HepG2 (cell line): ENCODE measurements at regions not wholly inside any gene's neighbourhood (a gene's known extent, or its start where the extent isn't known, plus 50 kb on each side); places are given as distances from the start of the nearest gene placed in this dataset.

ENCODE experiments used
- ATAC-seq: fragments of 200-7000 bp; cut with Tn5 transposase; 3 replicates; pipeline ENCODE4 v1.9.1; 2020; ENCODE audit warnings: mild to moderate bottlenecking, moderate library complexity
- BruUV-seq: library from RNA; stranded (reverse); fragments of 400-500 nt; replicated peaks from 2 replicates; lab custom pipeline; 2021; lab: Mats Ljungman, UMichigan
- CTCF ChIA-PET: fragments of 300-600 bp; formaldehyde crosslinking; extraction: SDS; loops from one replicate; lab custom pipeline; 2021; ENCODE audit warnings: low total read pairs, inconsistent platforms, low intra/inter-chr PET ratio; lab: Yijun Ruan, JAX
- POLR2A ChIA-PET: fragments of 350-600 bp; sonication (Branson Sonifier 250); formaldehyde crosslinking; loops from one replicate; lab custom pipeline; 2020; ENCODE audit warnings: antibody characterized with exemption, inconsistent platforms; lab: Yijun Ruan, JAX
- DNase-seq: peaks from one replicate; pipeline ENCODE4 v3.0.0-alpha.2; 2015; ENCODE audit warnings: low spot score
- FAIRE-seq: peaks from 3 replicates; lab custom pipeline; 2011; peaks lifted over from hg19 to GRCh38; lab: Jason Lieb, UNC
- H2AFZ ChIP-seq: one replicate; pipeline ENCODE4 v1.6.1; 2011; ENCODE audit warnings: low read length, inconsistent platforms
- H3K27ac ChIP-seq: fragments of 300-600 bp; 3 replicates; pipeline ENCODE4 v1.8.0; 2011; ENCODE audit warnings: mixed run types, mild to moderate bottlenecking, mixed read lengths, low read length, inconsistent platforms; ENCODE audit not compliant: insufficient read depth; ENCODE audit errors: extremely low read length
- H3K27me3 ChIP-seq, 2 experiments: fragments of 200-600 bp in 1 of 2; 2 replicates in 1 of 2; 3 replicates in 1 of 2; pipeline versions ENCODE4 v1.6.0 to v1.8.0; 2011; ENCODE audit warnings: low read length in 2 of 2, mild to moderate bottlenecking in 2 of 2, moderate library complexity in 2 of 2, inconsistent platforms in 1 of 2; ENCODE audit not compliant: insufficient read depth in 2 of 2, control insufficient read depth in 1 of 2
- H3K36me3 ChIP-seq, 2 experiments: fragments of 200-600 bp in 1 of 2; replicated peaks in 1 of 2; 2 replicates in 1 of 2; 3 replicates in 1 of 2; pipeline versions ENCODE4 v1.5.1 to v1.8.0; 2011; ENCODE audit warnings: low read length in 2 of 2, inconsistent platforms in 1 of 2; ENCODE audit not compliant: insufficient read depth in 2 of 2, control insufficient read depth in 1 of 2
- H3K4me1 ChIP-seq: 2 replicates; pipeline ENCODE4 v1.5.1; 2012; ENCODE audit warnings: low read length, inconsistent platforms; ENCODE audit not compliant: insufficient read depth
- H3K4me2 ChIP-seq: 2 replicates; pipeline ENCODE4 v1.6.0; 2011; ENCODE audit warnings: low read depth, low read length, inconsistent platforms
- H3K4me3 ChIP-seq, 3 experiments: fragments of 200-600 bp in 1 of 3; sonication (generic), shearing (Covaris generic) in 1 of 3; replicated peaks in 1 of 3; 2 replicates each; pipeline ENCODE4 v1.5.1; 2011 to 2016; ENCODE audit warnings: low read length in 3 of 3, inconsistent platforms in 2 of 3, low read depth in 2 of 3, mild to moderate bottlenecking in 2 of 3, control low read depth in 1 of 3, mixed read lengths in 1 of 3; ENCODE audit not compliant: insufficient read depth in 1 of 3
- H3K79me2 ChIP-seq: one replicate; pipeline ENCODE4 v1.6.1; 2011; ENCODE audit warnings: low read length, inconsistent platforms; ENCODE audit not compliant: insufficient read depth
- H3K9ac ChIP-seq: 2 replicates; pipeline ENCODE4 v1.6.0; 2011; ENCODE audit warnings: mild to moderate bottlenecking, low read depth, low read length, inconsistent platforms; ENCODE audit not compliant: insufficient read depth
- H3K9me3 ChIP-seq: 2 replicates; pipeline ENCODE4 v1.5.1; 2012; ENCODE audit warnings: mild to moderate bottlenecking, low read length
- H4K20me1 ChIP-seq: 2 replicates; pipeline ENCODE4 v1.6.0; 2011; ENCODE audit warnings: inconsistent platforms, mild to moderate bottlenecking, low read length, moderate library complexity; ENCODE audit not compliant: insufficient read depth
- BORCS8-MEF2B ChIP-seq: sonication (generic); formaldehyde crosslinking; IDR thresholded peaks from 2 replicates; pipeline ENCODE4 v1.8.0; 2022; ENCODE audit warnings: mild to moderate bottlenecking, missing genetic modification reagents
- DMAP1 ChIP-seq: IDR thresholded peaks from 2 replicates; pipeline ENCODE4 v1.6.1; 2016
- HNRNPK ChIP-seq: fragments of 200-400 bp; formaldehyde crosslinking; IDR thresholded peaks from 2 replicates; pipeline ENCODE4 v1.6.1; 2018; ENCODE audit warnings: low read length, low read depth, moderate library complexity, mild to moderate bottlenecking; ENCODE audit not compliant: poor library complexity, severe bottlenecking
- NCOA5 ChIP-seq: sonication (generic); formaldehyde crosslinking; IDR thresholded peaks from 2 replicates; pipeline ENCODE4 v1.4.0; 2020; ENCODE audit warnings: missing genetic modification reagents
- ZNF101 ChIP-seq: sonication (generic); formaldehyde crosslinking; IDR thresholded peaks from 2 replicates; pipeline ENCODE4 v1.4.0; 2020; ENCODE audit warnings: mild to moderate bottlenecking, low read depth, missing genetic modification reagents, borderline replicate concordance
- ZNF121 ChIP-seq: sonication (generic); formaldehyde crosslinking; IDR thresholded peaks from 2 replicates; pipeline ENCODE4 v1.5.0; 2020; ENCODE audit warnings: mild to moderate bottlenecking, missing genetic modification reagents
- ZNF44 ChIP-seq: sonication (generic); formaldehyde crosslinking; IDR thresholded peaks from 2 replicates; pipeline ENCODE4 v1.5.1; 2020; ENCODE audit warnings: mild to moderate bottlenecking, missing genetic modification reagents
- ZNF549 ChIP-seq: sonication (generic); formaldehyde crosslinking; IDR thresholded peaks from 2 replicates; pipeline ENCODE4 v1.5.0; 2020; ENCODE audit warnings: missing genetic modification reagents
- WGBS: methylation state at CpG from one replicate; pipeline ENCODE4 v1.1.6; 2017; ENCODE audit warnings: low lambda C conversion rate; 5-methylcytosine and 5-hydroxymethylcytosine counted together
- in situ Hi-C: cut with HindIII; loops from 2 replicates; pipeline ENCODE4 v1.10.0; 2017; ENCODE audit warnings: low pct_unique_long_range_greater_than_20kb; ENCODE audit not compliant: extremely low pct_ligation_motif_present
- intact Hi-C: fragments of 100-400 bp; cut with micrococcal nuclease; formaldehyde crosslinking; loops from one replicate; pipeline ENCODE4 v1.10.0; 2022; ENCODE audit not compliant: unreplicated experiment
- TF ChIP-seq, protein P1 (sequence below): sonication (generic); formaldehyde crosslinking; IDR thresholded peaks from 2 replicates; pipeline ENCODE4 v1.4.0; 2020; ENCODE audit warnings: missing genetic modification reagents
- TF ChIP-seq, protein P2 (sequence below): sonication (generic); formaldehyde crosslinking; IDR thresholded peaks from 2 replicates; pipeline ENCODE4 v1.4.0; 2020; ENCODE audit warnings: missing genetic modification reagents, borderline replicate concordance
- TF ChIP-seq, protein P3 (sequence below): sonication (generic); formaldehyde crosslinking; IDR thresholded peaks from 2 replicates; pipeline ENCODE4 v1.4.0; 2020; ENCODE audit warnings: low read depth, mild to moderate bottlenecking, missing genetic modification reagents

DNA sequence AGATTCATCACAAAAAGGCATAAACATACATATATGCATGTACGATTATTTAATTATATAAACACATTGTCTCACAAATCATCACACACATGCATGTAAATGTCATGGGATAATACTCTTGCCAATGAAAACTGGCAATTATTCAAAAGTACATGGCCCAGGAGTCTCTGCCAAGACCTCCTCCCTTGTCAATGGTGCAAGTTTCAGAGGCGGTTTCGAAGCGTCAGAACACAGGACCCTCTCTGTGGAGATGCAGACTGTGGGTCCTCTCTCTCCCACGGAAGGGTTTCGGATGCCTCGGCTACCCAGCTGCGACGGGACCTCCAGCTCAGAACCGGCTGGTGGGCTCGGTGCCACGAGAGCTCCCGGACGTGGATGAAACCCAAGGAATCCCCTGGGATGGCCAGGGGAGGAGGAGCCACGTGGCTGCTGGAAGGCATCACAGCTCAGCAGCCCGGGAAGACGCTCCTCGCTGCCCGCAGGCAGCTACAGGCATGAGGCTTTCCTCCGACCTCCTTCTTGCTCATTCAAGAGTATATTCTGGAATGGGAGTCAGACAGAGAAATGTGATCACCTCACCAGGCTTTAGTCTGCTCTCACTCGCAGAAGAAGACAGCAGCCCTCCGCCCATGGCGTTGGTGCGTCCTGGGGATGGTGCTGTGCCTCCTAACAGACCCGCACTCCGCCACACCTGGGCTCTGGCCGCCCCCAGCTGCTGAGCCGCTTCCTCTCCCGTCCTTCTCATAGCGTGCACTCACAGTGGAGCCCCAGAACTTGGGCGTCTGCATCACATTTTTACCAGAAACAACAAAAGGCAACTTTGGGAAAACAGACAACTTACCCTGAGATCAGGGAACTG, 308.8 kb downstream of the IRX2 start (continued):
- TF ChIP-seq ZNF101 (CRISPR knock-in tag): no peak
- TF ChIP-seq HNRNPK: no peak

DNA sequence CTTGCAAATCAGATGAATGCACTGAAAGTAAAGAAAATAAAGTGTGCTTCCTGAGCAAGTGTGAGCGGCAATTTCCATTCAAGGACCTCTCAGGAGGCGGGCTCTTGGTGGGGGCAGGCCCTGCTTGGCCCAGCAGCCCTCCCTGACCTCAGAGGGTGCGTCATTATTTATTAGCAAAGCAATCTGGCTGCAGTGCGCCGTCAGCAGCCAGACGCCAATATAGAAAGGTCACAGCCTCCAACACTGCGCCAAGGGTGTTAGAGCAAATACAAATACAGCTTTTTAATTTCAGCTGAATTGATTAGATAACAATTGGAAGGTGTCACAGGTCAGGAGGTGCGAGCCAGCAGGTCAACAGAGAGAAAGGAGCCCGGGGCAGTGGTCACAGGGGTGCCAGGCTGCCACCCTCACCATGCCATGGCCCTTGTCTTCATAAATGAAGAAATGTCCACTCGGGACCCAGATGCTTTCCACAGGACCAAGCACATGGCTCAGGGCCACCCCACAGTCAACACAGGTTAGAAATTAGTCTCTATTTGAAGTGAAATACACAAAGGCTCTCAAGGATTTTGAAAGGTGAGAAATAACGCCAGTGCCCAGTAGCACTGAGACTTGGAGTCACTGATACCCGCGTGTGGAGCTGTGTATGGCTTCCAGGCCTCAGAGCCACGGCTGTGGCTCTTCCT, 309.8 kb downstream of the IRX2 start:
- Histone ChIP-seq H2AFZ (no peak overlapping the region), H3K27me3 (no peaks in the 10 kb centered on the region; a peak in 1 of 5 replicates), H3K9ac (no peak overlapping the region), H4K20me1 (no peaks in the 10 kb centered on the region), H3K79me2 (no peaks in the 10 kb centered on the region), H3K4me1 (no peaks in the 10 kb centered on the region), H3K27ac (no peak overlapping the region), H3K9me3 (no peaks in the 10 kb centered on the region), H3K4me3 (no peak overlapping the region), H3K4me2 (no peak overlapping the region), H3K36me3 (no peaks in the 10 kb centered on the region)
- CTCF ChIA-PET: no interaction called here
- in situ Hi-C loops (no loop called here), intact Hi-C loops (no loop called here)
- ATAC-seq (no peak), DNase-seq (no peak), FAIRE-seq (no peak)
- WGBS: 0% methylated on average over 8 of the region's 14 CpGs
- POLR2A ChIA-PET: no interaction called here
- no TSS peak for BruUV-seq
- TF ChIP-seq, protein P1, sequence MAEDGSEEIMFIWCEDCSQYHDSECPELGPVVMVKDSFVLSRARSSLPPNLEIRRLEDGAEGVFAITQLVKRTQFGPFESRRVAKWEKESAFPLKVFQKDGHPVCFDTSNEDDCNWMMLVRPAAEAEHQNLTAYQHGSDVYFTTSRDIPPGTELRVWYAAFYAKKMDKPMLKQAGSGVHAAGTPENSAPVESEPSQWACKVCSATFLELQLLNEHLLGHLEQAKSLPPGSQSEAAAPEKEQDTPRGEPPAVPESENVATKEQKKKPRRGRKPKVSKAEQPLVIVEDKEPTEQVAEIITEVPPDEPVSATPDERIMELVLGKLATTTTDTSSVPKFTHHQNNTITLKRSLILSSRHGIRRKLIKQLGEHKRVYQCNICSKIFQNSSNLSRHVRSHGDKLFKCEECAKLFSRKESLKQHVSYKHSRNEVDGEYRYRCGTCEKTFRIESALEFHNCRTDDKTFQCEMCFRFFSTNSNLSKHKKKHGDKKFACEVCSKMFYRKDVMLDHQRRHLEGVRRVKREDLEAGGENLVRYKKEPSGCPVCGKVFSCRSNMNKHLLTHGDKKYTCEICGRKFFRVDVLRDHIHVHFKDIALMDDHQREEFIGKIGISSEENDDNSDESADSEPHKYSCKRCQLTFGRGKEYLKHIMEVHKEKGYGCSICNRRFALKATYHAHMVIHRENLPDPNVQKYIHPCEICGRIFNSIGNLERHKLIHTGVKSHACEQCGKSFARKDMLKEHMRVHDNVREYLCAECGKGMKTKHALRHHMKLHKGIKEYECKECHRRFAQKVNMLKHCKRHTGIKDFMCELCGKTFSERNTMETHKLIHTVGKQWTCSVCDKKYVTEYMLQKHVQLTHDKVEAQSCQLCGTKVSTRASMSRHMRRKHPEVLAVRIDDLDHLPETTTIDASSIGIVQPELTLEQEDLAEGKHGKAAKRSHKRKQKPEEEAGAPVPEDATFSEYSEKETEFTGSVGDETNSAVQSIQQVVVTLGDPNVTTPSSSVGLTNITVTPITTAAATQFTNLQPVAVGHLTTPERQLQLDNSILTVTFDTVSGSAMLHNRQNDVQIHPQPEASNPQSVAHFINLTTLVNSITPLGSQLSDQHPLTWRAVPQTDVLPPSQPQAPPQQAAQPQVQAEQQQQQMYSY (CRISPR knock-in tag): no peak
- TF ChIP-seq NCOA5 (CRISPR knock-in tag): no peak
- TF ChIP-seq ZNF44 (CRISPR knock-in tag): no peak
- no peak for TF ChIP-seq DMAP1 (CRISPR knock-in tag)
- TF ChIP-seq BORCS8-MEF2B (CRISPR knock-in tag): no peak
- no peak for TF ChIP-seq ZNF121 (CRISPR knock-in tag)
- TF ChIP-seq, protein P2, sequence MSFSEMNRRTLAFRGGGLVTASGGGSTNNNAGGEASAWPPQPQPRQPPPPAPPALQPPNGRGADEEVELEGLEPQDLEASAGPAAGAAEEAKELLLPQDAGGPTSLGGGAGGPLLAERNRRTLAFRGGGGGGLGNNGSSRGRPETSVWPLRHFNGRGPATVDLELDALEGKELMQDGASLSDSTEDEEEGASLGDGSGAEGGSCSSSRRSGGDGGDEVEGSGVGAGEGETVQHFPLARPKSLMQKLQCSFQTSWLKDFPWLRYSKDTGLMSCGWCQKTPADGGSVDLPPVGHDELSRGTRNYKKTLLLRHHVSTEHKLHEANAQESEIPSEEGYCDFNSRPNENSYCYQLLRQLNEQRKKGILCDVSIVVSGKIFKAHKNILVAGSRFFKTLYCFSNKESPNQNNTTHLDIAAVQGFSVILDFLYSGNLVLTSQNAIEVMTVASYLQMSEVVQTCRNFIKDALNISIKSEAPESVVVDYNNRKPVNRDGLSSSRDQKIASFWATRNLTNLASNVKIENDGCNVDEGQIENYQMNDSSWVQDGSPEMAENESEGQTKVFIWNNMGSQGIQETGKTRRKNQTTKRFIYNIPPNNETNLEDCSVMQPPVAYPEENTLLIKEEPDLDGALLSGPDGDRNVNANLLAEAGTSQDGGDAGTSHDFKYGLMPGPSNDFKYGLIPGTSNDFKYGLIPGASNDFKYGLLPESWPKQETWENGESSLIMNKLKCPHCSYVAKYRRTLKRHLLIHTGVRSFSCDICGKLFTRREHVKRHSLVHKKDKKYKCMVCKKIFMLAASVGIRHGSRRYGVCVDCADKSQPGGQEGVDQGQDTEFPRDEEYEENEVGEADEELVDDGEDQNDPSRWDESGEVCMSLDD (CRISPR knock-in tag): no peak
- no peak for TF ChIP-seq ZNF549 (CRISPR knock-in tag)
- TF ChIP-seq, protein P3, sequence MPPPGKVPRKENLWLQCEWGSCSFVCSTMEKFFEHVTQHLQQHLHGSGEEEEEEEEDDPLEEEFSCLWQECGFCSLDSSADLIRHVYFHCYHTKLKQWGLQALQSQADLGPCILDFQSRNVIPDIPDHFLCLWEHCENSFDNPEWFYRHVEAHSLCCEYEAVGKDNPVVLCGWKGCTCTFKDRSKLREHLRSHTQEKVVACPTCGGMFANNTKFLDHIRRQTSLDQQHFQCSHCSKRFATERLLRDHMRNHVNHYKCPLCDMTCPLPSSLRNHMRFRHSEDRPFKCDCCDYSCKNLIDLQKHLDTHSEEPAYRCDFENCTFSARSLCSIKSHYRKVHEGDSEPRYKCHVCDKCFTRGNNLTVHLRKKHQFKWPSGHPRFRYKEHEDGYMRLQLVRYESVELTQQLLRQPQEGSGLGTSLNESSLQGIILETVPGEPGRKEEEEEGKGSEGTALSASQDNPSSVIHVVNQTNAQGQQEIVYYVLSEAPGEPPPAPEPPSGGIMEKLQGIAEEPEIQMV (CRISPR knock-in tag): no peak
